GM18505 (cell line): ENCODE measurements at regions not wholly inside any gene's neighbourhood (a gene's known extent, or its start where the extent isn't known, plus 50 kb on each side); places are given as distances from the start of the nearest gene placed in this dataset.
"Not testable (repeated sequence)": the region's sequence is repeated elsewhere in the genome, so short reads cannot be mapped to it uniquely, and the experiment has no call there.

Source experiments
- ATAC-seq: cut with Tn5 transposase; IDR thresholded peaks from one replicate; pipeline ENCODE4 v1.9.1; 2021; ENCODE audit not compliant: unreplicated experiment
- POLR2A ChIP-seq: IDR thresholded peaks from 4 replicates; pipeline ENCODE4 v1.6.1; 2011; ENCODE audit warnings: borderline replicate concordance; ENCODE audit not compliant: insufficient read depth, insufficient read length; ENCODE audit errors: extremely low read depth

DNA sequence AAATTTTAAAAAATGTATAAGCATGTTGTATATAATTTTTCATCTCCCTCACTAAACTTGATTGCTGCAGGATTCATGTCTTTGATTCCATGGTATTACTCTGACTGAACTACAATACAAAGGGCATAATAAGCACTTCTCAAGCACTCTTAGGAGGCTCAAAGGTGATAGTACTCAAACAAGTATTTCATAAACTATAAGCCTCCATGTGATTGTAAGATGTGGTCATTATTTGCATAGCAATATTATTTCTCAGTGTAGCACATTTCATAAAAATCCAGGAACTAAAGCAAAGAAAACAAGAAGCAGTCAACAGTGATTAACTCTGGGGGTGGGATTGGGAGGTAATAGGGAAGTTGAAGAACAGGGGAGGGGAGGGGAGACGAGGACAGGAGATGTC lies 106.2 kb upstream of the DPT start:
- no peak for ATAC-seq
- no peak for TF ChIP-seq POLR2A

DNA sequence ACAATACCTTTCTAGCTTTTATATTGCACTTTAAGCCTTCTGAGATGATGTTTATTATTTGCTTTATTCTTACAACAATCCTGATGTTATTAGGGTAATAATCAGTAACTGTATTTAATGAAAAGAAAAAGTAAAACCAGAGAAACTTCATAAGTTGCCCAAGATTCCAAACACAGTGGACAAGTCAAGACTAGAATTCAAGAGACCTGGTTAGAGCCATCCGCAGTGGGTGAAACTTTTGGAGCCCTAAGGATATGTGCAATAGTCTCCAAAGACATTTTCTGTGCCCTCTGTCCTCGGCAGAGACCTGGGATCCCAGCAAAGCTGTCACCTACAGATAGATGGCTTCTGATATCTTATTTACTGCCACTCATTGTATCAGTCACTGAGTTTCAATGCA lies 106.8 kb upstream of the DPT start:
- no peak for TF ChIP-seq POLR2A
- ATAC-seq: no peak

DNA sequence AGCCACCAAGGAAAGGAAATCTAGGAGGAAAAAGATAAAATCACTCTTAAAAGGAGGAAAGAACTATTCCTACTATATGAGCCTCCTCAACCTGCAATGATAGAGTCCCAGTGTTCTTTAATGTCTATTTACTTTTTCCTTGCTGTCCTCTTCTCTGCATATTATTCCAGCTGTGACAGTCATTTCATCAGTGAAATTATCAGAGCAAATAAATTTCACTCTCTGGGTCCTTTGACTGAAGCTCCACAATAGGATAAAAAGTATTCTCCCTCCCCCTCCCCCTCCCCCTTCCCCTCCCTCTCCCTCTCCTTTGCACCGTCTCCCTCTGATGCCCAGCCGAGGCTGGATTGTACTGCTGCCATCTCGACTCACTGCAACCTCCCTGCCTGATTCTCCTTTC lies 107.5 kb upstream of the DPT start:
- no peak for TF ChIP-seq POLR2A
- no peak for ATAC-seq

DNA sequence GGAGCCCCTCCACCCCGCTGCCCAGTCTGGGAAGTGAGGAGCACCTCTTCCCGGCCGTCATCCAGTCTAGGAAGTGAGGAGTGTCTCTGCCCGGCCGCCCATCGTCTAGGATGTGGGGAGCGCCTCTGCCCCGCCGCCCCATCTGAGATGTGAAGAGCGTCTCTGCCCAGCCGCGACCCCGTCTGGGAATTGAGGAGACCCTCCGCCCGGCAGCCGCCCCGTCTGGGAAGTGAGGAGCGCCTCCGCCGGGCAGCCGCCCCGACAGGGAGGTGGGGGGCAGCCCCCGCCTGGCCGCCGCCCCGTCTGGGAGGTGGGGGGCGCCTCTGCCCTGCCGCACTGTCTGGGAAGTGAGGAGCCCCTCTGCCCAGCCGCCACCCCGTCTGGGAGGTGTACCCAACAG lies 108.2 kb upstream of the DPT start:
- not testable (repeated sequence) for ATAC-seq

DNA sequence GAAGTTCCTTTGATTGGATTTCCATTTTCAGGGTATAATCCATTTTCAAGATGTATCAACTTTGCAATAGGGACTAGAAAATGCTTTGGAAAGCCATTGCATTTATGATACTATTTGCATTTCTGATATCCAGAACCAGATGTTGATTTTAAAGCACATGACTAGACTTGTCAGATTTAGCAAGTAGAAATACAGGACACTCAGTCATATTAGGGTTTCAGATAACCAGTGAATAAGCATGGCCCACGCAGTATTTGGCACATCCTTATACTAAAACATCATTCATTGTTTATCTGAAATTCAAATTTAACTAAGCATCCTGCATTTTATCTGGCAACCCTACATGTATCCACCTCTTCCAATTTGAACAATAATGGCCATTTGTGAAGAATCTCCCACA lies 113.3 kb upstream of the DPT start:
- no peak for TF ChIP-seq POLR2A
- ATAC-seq: no peak

DNA sequence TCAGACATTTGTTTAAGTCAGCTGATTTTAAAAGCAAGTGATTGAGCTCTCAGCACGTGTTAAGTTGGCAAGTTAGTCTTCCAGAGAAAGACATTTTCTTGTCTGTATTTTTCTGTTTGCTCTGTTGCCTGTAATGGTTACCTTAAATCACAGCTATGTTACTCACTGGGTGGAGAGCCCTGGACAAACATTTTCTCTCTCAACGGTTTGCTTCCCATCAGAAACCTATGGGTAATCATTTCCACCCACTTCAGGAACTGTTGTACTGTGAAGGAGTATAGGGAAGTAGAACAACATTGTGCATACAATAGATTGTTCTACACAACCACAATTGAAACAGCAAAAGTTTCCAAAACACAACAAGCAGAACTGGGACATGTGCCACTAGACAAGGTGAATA lies 113.9 kb upstream of the DPT start:
- no peak for TF ChIP-seq POLR2A
- no peak for ATAC-seq

DNA sequence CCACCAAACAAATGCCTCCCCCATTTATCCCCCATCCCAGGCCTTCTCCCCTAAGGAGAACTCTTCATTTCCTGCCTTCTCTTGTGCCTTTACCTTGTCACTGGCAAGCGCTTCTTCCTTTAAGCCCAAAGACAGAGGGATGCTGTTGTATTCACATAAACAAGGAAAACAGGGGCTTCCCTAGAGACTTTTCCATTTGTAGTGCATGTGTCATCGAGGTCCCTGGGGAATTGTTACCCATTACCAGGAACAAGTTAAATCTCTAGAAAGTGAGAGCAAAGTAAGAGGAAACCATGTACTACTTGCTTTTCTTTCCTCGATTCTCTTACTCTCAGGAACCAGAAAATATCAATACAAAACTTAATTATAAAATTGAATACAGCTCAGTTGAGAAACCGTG lies 114.4 kb upstream of the DPT start:
- no peak for TF ChIP-seq POLR2A
- no peak for ATAC-seq

DNA sequence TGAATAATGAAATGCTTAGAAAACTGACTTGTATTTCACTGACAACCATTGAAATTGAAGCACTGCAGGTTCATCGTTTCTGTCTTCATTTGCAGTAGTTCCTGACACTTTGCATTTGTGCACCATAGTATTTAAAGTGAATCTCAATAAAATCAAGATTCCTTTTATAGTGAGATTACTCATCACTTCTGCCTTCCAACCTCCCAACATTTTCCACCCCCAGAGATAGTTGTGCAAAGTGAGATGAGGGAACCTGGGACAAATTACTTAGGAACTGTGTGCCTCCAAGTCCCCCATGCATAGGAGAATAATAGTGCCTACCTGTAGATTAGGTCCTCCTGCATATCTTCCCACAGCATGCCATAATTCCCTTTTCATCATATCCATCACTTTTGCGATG lies 114.9 kb upstream of the DPT start:
- TF ChIP-seq POLR2A: no peak
- no peak for ATAC-seq

DNA sequence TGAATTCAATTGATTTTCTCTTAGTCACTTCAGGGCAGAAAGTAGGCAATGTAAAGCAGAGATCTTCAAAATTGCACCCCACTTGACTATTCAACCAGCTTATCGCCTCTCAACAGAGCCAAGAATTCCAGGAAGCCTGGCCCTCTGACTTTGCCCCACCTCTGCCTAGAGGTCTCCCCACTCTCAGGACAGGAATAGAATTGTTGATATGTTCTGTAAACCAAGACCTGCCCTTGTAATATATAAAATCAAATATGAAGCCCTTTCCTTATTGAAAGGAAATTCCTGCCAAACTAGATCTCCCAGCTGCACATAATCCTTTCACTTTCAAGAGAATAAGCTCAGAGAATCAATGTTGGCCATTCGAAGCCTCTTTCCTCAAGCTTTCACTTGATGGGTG lies 116.1 kb upstream of the DPT start:
- no peak for TF ChIP-seq POLR2A
- no peak for ATAC-seq

DNA sequence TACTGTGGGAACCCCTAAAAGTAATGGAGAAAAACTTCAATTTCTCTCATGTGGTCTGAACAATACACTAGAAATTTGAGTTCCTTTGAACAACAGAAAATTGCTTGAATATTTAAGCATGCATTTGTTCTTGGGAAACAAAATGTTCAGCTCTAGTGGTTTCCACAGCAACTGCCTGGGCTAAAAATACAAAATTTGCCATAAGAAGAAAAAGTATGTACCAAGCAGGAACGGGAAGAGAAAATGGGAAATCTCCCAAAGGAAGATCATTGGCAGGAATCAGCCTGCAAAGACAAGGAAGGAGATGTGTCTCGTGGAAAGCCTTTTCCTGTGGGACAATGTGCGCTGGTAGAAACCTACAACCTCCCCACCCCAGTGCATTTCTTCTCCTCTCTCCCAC lies 119.0 kb upstream of the DPT start:
- TF ChIP-seq POLR2A: no peak
- ATAC-seq: no peak

DNA sequence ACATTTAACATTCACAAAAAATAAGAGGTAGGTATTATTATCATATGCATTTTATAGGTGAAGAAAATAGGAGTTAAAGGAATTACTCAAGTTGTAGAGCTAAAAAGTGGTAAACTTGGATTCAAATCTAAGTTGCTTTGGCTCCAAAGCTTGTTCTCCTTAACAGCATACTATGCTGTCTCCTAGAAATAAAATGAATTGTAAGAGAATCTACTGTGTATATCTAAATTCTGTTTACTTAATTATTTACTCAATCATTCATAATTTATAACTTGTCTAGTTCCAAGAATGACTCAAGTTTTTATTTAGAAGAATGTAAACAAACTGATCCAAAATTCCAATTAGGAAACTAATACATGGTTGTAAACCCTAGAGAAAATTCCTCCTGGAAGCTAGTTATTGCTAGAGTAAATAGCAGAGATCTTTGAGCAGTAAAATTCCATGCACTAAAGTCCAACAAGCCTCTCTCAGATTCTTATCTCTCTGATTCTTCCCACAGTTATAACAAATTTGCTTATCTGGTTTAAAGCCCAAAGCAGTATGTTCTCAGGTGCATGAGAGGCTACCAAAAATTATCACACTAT lies 132.5 kb upstream of the DPT start:
- ATAC-seq: no peak
- TF ChIP-seq POLR2A: no peak

DNA sequence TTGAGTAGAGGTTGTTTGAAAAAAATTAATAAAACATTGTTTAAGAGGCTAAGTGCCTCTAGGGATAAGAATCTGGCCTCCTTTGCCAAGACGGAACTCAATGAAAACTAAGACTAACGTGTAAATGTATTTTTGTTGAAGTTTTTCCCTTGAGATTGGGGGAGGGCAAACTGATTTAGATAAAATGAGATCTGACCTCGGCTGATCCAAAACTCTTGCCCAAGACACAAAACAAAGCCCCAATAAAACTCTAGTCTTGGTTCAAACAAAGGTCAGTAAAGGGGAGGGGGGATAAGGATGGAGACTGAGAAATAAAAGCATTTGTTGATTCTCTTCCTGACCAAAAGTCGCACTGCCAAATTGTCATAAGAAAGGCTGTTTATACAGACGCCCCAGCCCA lies 134.8 kb upstream of the DPT start:
- TF ChIP-seq POLR2A: no peak
- ATAC-seq: no peak

DNA sequence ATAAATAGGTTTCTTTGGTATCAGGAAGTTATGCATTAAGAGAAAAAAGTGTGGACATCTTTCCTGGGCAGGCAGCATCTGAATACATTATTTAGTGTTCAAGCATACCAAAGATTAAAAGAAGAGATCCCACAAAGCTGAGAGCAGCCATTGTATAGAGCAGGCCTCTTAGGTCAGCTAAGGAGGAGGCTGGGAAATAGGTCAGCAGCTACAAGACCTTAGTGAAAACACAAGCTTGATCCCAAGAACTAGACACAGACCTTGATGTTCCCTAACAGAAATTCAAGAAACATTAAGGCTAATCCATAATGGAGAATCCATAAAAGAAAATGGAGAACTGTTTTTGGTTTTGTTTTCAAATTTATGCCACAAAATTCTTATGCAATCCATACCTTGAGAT lies 135.3 kb upstream of the DPT start:
- TF ChIP-seq POLR2A: no peak
- no peak for ATAC-seq

DNA sequence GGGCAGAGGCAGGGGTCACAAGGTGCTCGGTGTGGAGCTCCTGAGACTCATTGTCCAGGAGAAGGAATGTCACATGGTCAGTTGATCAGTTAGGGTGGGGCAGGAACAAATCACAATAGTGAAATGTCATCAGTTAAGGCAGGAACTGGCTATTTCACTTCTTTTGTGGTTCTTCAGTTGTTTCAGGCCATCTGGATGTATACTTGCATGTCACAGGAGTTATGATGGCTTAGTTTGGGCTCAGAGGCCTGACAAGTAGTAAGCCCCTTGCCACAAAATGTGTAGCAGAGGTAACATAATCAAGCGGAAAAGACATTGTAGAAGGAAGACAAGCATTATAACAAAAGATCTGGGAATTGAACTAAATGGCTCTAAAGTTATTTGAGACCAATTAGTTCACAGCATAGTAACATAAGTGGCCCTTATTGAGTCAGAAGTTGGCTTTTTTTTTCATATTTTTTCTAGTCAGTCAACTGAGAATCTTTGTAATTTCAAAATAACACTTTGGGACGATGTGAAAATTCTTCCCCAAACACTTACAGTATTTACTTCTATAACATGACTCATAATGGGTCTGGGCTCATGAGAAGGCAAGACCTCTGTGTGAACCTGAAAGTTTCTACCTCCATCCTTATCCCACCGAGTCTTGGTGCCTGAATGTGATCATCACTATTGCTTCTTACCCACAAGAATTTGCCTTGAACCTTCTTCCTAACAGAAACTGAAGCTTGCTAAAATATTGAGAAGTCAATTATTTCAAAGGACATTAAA lies 137.0 kb upstream of the DPT start:
- TF ChIP-seq POLR2A: no peak
- ATAC-seq: no peak
